NCI-H2171 treated with DMSO at 0.1 percent for 48 hours (cell line): ENCODE measurements at regions not wholly inside any gene's neighbourhood (a gene's known extent, or its start where the extent isn't known, plus 50 kb on each side); places are given as distances from the start of the nearest gene placed in this dataset.
"Not testable (repeated sequence)": the region's sequence is repeated elsewhere in the genome, so short reads cannot be mapped to it uniquely, and the experiment has no call there.

Experiments used
- DNase-seq: peaks from one replicate; lab custom pipeline; 2025; lab: John Stamatoyannopoulos, UW

GRCh38 chr16:58878641-58879040, 144.5 kb upstream of the GOT2 start:
- DNase-seq: not testable (repeated sequence)

- DNase-seq: no peak
Observed at GRCh38 chr16:58866935-58867334, 132.8 kb upstream of the GOT2 start.

GRCh38 chr16:58863761-58864160, 129.6 kb upstream of the GOT2 start:
- no peak for DNase-seq

- DNase-seq: no peak
Observed at GRCh38 chr16:58863042-58863441, 128.9 kb upstream of the GOT2 start.

- DNase-seq: no peak
Observed at GRCh38 chr16:58862334-58863021, 128.4 kb upstream of the GOT2 start.

- DNase-seq: no peak
Observed at GRCh38 chr16:58859958-58860669, 126.0 kb upstream of the GOT2 start.

- not testable (repeated sequence) for DNase-seq
Observed at GRCh38 chr16:58858577-58858976, 124.5 kb upstream of the GOT2 start.

GRCh38 chr16:58855291-58855863, 121.3 kb upstream of the GOT2 start:
- DNase-seq: no peak

- DNase-seq: no peak
Observed at GRCh38 chr16:58853854-58854791, 120.0 kb upstream of the GOT2 start.

- no peak for DNase-seq
Observed at GRCh38 chr16:58850678-58851020, 116.5 kb upstream of the GOT2 start.

GRCh38 chr16:58850019-58850677, 116.0 kb upstream of the GOT2 start:
- DNase-seq: no peak

- DNase-seq: no peak
Observed at GRCh38 chr16:58848662-58849002, 114.5 kb upstream of the GOT2 start.

- DNase-seq: no peak
Observed at GRCh38 chr16:58847902-58848661, 114.0 kb upstream of the GOT2 start.

- DNase-seq: not testable (repeated sequence)
Observed at GRCh38 chr16:58846226-58846625, 112.1 kb upstream of the GOT2 start.

GRCh38 chr16:58843675-58844074, 109.6 kb upstream of the GOT2 start:
- DNase-seq: peak; percentile 20

GRCh38 chr16:58842746-58843145, 108.6 kb upstream of the GOT2 start:
- DNase-seq: no peak

GRCh38 chr16:58842156-58842555, 108.0 kb upstream of the GOT2 start:
- no peak for DNase-seq

- no peak for DNase-seq
Observed at GRCh38 chr16:58837950-58838349, 103.8 kb upstream of the GOT2 start.

GRCh38 chr16:58836427-58836826, 102.3 kb upstream of the GOT2 start:
- DNase-seq: no peak

GRCh38 chr16:58832386-58832895, 98.3 kb upstream of the GOT2 start:
- no peak for DNase-seq

- DNase-seq: no peak
Observed at GRCh38 chr16:58831386-58831785, 97.3 kb upstream of the GOT2 start.
